Memory B cell (primary cell): ENCODE measurements at regions not wholly inside any gene's neighbourhood (a gene's known extent, or its start where the extent isn't known, plus 50 kb on each side); places are given as distances from the start of the nearest gene placed in this dataset.

Experiments
- ATAC-seq: fragments of 150-1000 bp; cut with Tn5 transposase; 2 replicates; pipeline ENCODE4 v1.10.0; 2021; ENCODE audit warnings: low read depth, mild to moderate bottlenecking, moderate library complexity
- DNase-seq, 2 donors: peaks; one replicate each; pipeline ENCODE4 v3.0.0; 2022; ENCODE audit warnings: low spot score in 2 of 2
- H3K27ac Mint-ChIP-seq: one replicate; pipeline ENCODE4 v1.8.0; 2022; ENCODE audit warnings: mild to moderate bottlenecking, moderate library complexity, mixed read lengths
- H3K27me3 Mint-ChIP-seq: one replicate; pipeline ENCODE4 v1.8.0; 2022; ENCODE audit warnings: mixed read lengths
- H3K36me3 Mint-ChIP-seq: one replicate; pipeline ENCODE4 v1.8.0; 2022; ENCODE audit warnings: mild to moderate bottlenecking, mixed read lengths
- H3K4me1 Mint-ChIP-seq: one replicate; pipeline ENCODE4 v1.8.0; 2022; ENCODE audit warnings: mixed read lengths
- H3K4me3 Mint-ChIP-seq: one replicate; pipeline ENCODE4 v1.8.0; 2022; ENCODE audit warnings: mild to moderate bottlenecking, moderate library complexity, mixed read lengths
- H3K9me3 Mint-ChIP-seq: one replicate; pipeline ENCODE4 v1.8.0; 2022; ENCODE audit warnings: mixed read lengths

DNA sequence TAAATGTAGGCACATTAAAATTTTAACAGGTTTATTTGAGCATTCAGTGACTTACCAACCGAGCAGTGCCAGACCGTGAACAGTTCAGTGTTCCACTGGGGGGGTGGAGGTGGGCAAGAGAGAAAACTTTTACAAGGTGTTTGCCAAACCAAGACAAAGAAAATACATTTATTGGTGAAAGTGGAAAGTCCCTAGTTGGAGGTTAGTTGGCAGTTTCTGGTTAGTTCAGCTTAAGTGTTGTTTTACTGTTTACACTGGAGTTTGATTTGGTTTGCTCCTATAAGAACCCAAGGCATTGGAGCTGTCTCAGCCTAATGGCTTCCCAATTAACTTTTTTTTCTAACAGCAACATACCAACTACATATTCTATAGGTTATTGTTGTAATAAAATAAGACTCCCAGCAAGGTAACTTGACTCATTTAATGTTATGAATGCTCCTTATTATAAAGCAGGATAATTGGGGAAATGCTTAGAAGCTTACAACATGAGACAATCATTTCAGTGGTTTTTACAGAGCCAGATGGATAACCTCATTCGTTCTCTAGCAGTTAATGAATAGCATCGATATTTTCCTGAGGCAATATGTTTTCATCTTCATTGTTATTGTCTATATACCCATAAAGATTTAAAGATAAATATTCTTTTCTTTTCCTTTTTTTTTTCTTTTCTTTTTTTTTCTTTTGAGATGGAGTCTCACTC, 115.8 kb downstream of the ETNK1 start:
- no peak overlapping the region for H3K4me3 Mint-ChIP-seq
- no peaks in the 10 kb centered on the region for H3K36me3 Mint-ChIP-seq
- no peak for DNase-seq

DNA sequence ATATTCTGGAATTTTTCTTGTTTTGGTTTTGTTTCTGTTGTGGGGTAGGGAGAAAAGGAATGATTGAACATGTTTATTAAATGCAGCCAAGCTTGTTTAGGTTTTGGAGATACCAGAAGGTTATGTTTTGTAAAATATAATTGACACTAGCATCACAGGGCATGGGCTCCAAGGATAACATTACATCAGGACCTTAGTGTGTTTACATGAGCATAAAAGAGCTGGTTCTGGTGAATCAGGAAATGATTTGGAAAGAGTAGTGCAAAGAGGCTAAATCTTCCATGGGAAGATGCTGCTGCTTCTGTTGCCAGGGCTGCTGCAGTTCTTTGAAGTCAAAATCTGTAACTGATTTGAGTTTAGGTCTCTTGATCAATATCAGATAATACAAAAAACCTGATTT, 118.7 kb downstream of the ETNK1 start:
- Mint-ChIP-seq H3K27me3 (peaks cover 3% of the 10 kb centered on the region), H3K36me3 (no peaks in the 10 kb centered on the region), H3K4me1 (no peaks in the 10 kb centered on the region), H3K9me3 (no peaks in the 10 kb centered on the region), H3K27ac (no peak overlapping the region), H3K4me3 (no peak overlapping the region)
- no peak for ATAC-seq
- no peak for DNase-seq

More for the DNA sequence above, 115.8 kb downstream of the ETNK1 start:
- H3K27ac Mint-ChIP-seq, result no peak overlapping the region
- no peak for ATAC-seq
- peaks cover 2% of the 10 kb centered on the region for H3K9me3 Mint-ChIP-seq
- H3K4me1 Mint-ChIP-seq, result no peaks in the 10 kb centered on the region
- no peaks in the 10 kb centered on the region for H3K27me3 Mint-ChIP-seq

DNA sequence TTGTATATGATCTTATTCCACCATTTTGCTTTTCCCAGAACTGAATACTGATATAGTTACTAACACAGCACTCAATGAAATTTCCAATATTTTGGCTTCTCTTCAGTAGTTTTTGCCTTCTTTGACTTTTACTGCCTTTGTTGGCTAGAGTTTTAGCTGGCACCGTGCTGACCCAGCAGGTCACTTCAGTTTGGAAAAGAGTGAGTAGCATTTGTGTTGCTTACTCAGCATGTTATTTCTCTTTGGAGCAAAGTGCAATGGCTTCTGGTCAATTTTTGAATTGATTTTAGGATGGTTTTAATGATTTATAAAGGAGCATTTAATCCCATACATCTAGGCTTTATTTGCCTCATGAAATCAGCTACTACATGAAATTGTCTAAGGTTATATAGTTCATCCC, 119.2 kb downstream of the ETNK1 start:
- Mint-ChIP-seq H3K9me3 (no peaks in the 10 kb centered on the region), H3K4me3 (no peak overlapping the region), H3K27me3 (peaks cover 5% of the 10 kb centered on the region), H3K4me1 (no peaks in the 10 kb centered on the region), H3K27ac (no peak overlapping the region), H3K36me3 (no peaks in the 10 kb centered on the region)
- DNase-seq (no peak), ATAC-seq (no peak)

DNA sequence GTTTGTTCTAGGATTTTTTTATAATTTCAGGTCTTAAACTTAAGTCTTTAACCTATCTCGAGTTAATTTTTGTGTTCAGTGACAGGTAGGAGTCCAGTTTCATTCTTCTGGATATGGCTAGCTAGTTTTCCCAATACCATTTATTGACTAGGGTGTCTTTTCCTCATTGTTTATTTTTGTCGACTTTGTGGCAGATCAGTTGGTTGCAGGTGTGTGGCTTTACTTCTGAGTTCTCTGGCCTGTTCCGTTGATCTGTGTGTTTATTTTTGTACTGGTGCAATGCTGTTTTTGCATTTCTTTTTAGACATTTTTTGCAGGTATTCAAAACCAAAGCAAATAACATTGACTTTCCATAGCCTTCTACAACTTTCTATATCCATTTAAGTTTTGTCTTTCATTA, 121.7 kb downstream of the ETNK1 start:
- Mint-ChIP-seq H3K4me1 (no peaks in the 10 kb centered on the region), H3K9me3 (no peaks in the 10 kb centered on the region), H3K36me3 (no peaks in the 10 kb centered on the region), H3K27ac (no peak overlapping the region), H3K27me3 (peaks cover 6% of the 10 kb centered on the region), H3K4me3 (no peak overlapping the region)
- no peak for ATAC-seq
- DNase-seq, result no peak

DNA sequence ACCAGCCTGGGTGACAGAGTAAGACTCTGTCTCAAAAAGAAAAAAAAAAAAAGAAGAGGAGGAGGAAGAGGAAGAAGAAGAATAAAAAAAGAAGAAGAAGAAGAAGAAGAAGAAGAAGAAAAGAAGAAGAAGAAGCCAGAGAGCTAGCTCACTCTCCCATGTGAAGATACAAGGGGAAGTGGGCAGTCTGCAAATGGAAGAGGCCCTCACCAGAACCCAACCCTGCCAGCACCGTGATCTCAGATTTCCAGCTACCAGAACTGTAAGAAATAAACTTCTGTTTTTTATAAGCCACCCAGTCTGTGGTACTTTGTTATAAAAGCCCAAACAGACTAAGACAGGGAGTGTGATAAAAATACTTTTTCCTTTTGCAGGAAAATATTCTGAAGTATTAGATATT, 130.7 kb downstream of the ETNK1 start:
- H3K4me3 Mint-ChIP-seq, result no peak overlapping the region
- peaks cover 4% of the 10 kb centered on the region for H3K36me3 Mint-ChIP-seq
- peaks cover 6% of the 10 kb centered on the region for H3K27me3 Mint-ChIP-seq
- peaks cover 7% of the 10 kb centered on the region for H3K9me3 Mint-ChIP-seq
- no peaks in the 10 kb centered on the region for H3K4me1 Mint-ChIP-seq
- DNase-seq, result no peak
- no peak for ATAC-seq
- no peak overlapping the region for H3K27ac Mint-ChIP-seq

DNA sequence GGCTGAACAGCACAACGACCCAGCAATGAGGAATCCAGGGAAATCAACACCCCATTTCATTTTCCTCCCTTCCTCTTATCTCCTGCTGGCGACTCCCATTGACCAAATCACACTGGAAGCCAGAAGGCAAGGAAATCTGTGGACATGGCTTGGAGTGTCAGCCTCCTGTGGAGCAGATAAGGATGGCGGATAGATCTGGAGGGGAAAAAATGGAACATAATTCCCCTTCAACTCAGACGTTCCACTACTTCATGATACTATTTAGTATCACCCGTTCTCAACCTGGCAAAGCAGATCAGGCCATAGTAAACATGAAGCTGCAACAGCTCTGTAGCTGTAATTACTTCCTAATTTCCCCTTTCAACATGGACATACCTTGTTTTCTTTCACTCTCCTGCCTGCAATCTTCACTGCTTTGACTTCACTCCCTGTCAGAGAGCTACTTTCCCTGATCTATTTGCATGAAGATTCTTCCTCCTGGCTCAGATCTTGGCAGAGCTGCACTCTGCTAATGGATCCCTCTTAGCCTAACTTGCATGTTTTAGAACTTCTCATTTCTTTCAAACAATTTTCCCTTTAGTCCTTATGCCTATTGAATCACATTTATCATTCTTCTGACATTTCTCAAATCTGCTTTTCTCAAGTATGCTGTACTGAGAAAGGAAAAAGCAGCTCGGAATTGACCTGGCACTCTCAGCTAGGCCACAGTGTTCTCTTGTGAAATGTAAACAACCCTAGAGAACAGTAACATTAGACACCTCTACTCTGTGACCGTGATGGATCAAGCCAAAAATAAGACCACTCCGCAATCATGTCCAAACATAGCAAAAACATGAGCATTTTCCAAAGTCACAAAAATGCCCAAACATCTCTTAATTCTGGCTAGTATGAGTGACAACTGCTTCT, 135.1 kb downstream of the ETNK1 start:
- no peak overlapping the region for H3K27ac Mint-ChIP-seq
- H3K27me3 Mint-ChIP-seq, result no peaks in the 10 kb centered on the region

DNA sequence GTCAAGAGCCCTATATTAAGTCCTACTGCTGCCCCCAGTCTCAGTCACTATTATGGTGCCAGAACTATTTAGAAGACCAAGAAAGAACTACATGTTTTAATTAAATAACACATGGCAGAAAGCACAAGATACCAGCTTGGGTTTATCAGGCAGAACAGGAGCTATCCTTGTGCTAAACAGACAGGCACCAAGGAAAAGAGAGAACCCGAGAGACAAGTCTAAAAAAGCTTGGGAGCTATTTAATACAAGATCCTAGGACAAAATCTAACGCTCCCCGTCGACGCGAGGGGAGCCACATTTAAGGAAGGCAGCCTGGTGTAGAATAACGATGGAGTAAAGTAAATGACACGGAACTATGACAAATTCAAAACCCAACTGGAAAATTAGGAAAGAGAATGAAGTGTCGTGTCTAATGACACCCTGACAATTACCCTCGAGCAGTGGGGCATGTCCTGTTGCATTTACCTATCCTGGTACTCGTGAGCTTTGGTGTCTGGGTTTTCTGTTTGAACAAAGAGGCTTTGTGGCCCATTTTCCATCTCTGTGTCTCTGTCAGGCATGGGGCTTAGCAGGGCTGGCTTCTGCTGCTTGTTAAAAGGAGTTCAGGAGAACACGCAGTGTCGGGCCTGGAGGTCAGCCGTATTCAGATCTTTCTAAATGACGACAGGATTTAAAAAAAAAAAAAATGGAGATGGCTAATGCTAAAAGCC, 140.6 kb downstream of the ETNK1 start:
- Mint-ChIP-seq H3K9me3 (no peaks in the 10 kb centered on the region), H3K4me1 (no peaks in the 10 kb centered on the region), H3K36me3 (no peaks in the 10 kb centered on the region), H3K27me3 (no peaks in the 10 kb centered on the region), H3K27ac (no peak overlapping the region), H3K4me3 (no peak overlapping the region)
- DNase-seq (no peak), ATAC-seq (no peak)

More for the DNA sequence above, 135.1 kb downstream of the ETNK1 start:
- Mint-ChIP-seq H3K4me1 (no peaks in the 10 kb centered on the region), H3K36me3 (no peaks in the 10 kb centered on the region), H3K4me3 (no peak overlapping the region), H3K9me3 (peaks cover 4% of the 10 kb centered on the region)
- no peak for ATAC-seq
- DNase-seq, result no peak

DNA sequence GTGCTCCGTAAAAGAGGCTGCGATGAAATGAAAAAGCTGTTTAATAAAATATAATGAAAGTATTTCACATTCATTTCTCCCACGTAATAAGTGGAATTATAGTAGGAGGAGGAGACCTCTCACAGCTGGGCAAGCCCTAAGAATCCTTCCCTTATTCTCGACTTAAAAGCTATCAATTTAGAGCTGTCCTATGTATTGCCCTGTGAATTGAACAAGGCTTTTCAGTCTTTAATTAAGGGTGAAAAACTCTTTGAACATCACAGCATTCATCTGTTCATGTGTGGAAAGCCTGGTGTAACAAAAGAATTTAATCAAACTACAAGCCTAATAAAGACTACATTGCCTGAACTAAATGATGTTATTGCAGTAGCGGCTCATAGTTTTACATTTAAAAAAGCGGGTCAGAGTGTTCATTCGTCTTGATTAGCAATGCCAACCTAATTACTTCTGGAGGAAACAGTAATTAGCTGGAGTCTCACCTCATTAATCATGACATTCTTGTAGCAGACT, 142.0 kb downstream of the ETNK1 start:
- no peak overlapping the region for H3K4me3 Mint-ChIP-seq
- no peaks in the 10 kb centered on the region for H3K36me3 Mint-ChIP-seq
- ATAC-seq (no peak), DNase-seq (no peak)
- no peaks in the 10 kb centered on the region for H3K27me3 Mint-ChIP-seq
- no peaks in the 10 kb centered on the region for H3K4me1 Mint-ChIP-seq
- H3K9me3 Mint-ChIP-seq, result no peaks in the 10 kb centered on the region
- no peak overlapping the region for H3K27ac Mint-ChIP-seq

DNA sequence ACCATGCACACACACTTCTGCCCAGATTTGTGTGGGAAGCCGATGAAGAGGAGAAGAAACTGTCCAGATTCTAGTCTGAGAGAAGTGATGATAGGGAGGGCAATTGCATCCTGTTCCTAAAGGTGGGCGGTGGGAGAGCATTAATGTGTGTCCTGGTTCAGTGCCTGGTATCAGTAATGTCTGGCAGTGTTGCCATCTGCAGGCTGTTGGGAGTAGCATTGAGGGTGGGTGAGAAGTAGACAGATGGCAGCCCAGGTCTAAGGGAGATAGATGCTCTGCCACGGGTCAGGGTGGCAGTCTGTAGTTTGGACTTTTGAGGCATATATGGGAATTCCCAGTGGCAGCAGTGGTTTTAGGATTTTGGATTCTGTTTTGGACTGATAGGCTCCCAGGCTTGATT, 156.4 kb downstream of the ETNK1 start:
- no peaks in the 10 kb centered on the region for H3K36me3 Mint-ChIP-seq
- H3K4me3 Mint-ChIP-seq, result no peak overlapping the region
- DNase-seq (no peak), ATAC-seq (no peak)
- H3K4me1 Mint-ChIP-seq, result no peaks in the 10 kb centered on the region
- H3K27ac Mint-ChIP-seq, result no peak overlapping the region
- no peaks in the 10 kb centered on the region for H3K9me3 Mint-ChIP-seq
- H3K27me3 Mint-ChIP-seq, result peaks cover 6% of the 10 kb centered on the region

DNA sequence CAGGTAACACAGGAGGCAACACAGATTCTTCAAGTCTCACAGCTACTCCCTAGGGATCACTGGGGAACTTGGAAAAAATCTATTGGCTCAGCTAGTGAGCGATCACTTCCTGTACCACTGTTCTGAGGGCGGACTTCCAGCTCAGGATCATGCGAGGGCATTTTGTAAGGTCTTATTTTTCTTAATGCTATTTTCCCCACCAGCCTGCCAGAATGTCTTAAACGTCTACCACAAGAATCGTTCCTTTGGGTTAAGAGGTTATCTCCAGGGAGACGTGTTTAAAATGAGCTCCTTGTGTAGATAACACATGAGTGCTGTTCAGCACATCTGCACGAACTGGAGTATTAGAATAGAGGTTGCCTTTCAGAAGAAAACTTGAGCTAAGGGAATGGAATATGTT, 162.6 kb downstream of the ETNK1 start:
- no peak overlapping the region for H3K27ac Mint-ChIP-seq

DNA sequence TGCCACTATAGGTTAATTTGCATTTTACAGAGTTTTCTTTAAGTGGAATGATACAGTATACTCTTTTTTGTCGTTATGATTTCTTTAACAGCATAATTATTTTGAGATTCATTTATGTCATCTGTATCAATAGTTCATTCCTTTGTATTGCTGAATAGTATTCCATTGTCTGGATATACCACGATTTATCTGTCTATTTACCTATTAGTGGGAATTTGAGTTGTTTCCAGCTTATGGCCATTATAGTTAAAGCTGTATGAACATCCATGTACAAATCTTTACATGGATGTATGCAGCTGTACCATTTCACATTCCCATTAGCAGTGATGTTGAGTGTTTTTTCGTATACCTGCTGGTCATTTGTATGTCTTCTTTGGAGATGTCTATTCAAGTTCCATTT, 163.9 kb downstream of the ETNK1 start:
- no peaks in the 10 kb centered on the region for H3K36me3 Mint-ChIP-seq
- peaks cover 4% of the 10 kb centered on the region for H3K9me3 Mint-ChIP-seq
- H3K27ac Mint-ChIP-seq, result no peak overlapping the region
- H3K4me1 Mint-ChIP-seq, result no peaks in the 10 kb centered on the region
- peaks cover 11% of the 10 kb centered on the region for H3K27me3 Mint-ChIP-seq
- no peak for ATAC-seq
- no peak overlapping the region for H3K4me3 Mint-ChIP-seq
- no peak for DNase-seq

More for the DNA sequence above, 162.6 kb downstream of the ETNK1 start:
- ATAC-seq, result no peak
- DNase-seq, result no peak
- no peaks in the 10 kb centered on the region for H3K36me3 Mint-ChIP-seq
- H3K4me3 Mint-ChIP-seq, result no peak overlapping the region
- H3K27me3 Mint-ChIP-seq, result peaks cover 11% of the 10 kb centered on the region
- H3K4me1 Mint-ChIP-seq, result no peaks in the 10 kb centered on the region
- H3K9me3 Mint-ChIP-seq, result peaks cover 4% of the 10 kb centered on the region

DNA sequence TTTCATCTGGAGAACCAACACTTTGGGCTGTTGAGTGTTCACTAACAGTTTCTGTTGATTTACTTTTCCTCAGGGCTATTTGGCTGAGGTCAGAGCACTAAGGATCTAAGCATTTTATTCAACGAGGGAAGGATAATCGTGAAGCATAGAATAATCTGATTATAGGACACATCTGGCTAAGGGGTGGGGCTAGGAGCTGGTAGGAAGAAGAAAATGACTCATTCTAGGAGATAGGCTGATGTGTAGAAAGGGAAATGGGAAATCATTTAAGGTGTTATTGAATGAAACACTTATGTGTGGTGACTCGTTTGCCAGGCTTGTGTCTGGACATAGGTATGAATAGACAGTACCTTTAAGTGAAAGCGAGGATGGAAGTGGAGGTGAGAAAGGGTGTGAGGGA, 167.2 kb downstream of the ETNK1 start:
- Mint-ChIP-seq H3K36me3 (no peaks in the 10 kb centered on the region), H3K4me1 (no peaks in the 10 kb centered on the region), H3K27me3 (peaks cover 11% of the 10 kb centered on the region), H3K4me3 (no peak overlapping the region), H3K27ac (no peak overlapping the region), H3K9me3 (peaks cover 4% of the 10 kb centered on the region)
- DNase-seq (no peak), ATAC-seq (no peak)

DNA sequence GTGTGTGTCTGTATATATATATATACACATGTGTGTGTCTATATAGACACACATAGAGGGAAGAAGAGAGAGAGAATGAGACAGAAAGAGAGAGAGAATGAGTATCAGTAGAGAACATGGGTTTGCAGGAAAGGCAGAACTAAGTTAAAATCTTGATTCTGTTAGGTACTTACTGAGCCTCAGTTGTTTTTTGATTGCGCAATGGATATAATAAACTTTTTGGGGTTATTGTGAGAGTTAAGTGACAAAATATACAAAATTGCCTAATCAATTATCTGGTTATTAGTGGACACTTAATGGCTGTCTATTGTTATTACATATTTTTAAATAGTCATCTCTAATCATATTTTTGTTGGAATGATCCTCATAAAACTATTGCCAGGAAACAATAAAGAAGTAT, 169.0 kb downstream of the ETNK1 start:
- no peak for ATAC-seq
- no peak for DNase-seq
- H3K27me3 Mint-ChIP-seq, result peaks cover 11% of the 10 kb centered on the region
- H3K27ac Mint-ChIP-seq, result no peak overlapping the region
- peaks cover 4% of the 10 kb centered on the region for H3K9me3 Mint-ChIP-seq
- no peak overlapping the region for H3K4me3 Mint-ChIP-seq
- H3K4me1 Mint-ChIP-seq, result no peaks in the 10 kb centered on the region
- H3K36me3 Mint-ChIP-seq, result no peaks in the 10 kb centered on the region
